K562 (cell line): ENCODE measurements at regions not wholly inside any gene's neighbourhood (a gene's known extent, or its start where the extent isn't known, plus 50 kb on each side); places are given as distances from the start of the nearest gene placed in this dataset.

ENCODE experiments used
- ATAC-seq: fragments of 200-7000 bp; cut with Tn5 transposase; 3 replicates; pipeline ENCODE4 v1.9.1; 2020; ENCODE audit warnings: moderate library complexity
- BruUV-seq: library from RNA; stranded (reverse); fragments of 400-500 nt; replicated peaks from 2 replicates; lab custom pipeline; 2021; lab: Mats Ljungman, UMichigan
- CTCF ChIA-PET: fragments of 300-600 bp; formaldehyde crosslinking; extraction: SDS; loops from one replicate; lab custom pipeline; 2021; ENCODE audit warnings: low intra/inter-chr PET ratio; lab: Yijun Ruan, JAX
- POLR2A ChIA-PET: fragments of 300-600, 350-650 bp; sonication (Branson Sonifier 250); formaldehyde crosslinking; extraction: SDS; loops from one replicate; lab custom pipeline; 2021; ENCODE audit warnings: antibody characterized with exemption, inconsistent platforms; lab: Yijun Ruan, JAX
- DNase-seq, 4 experiments: peaks; one replicate each; pipeline versions ENCODE4 v3.0.0 to v3.0.0-alpha.2; 2011 to 2018; ENCODE audit warnings: low spot score in 3 of 4, mixed read lengths in 3 of 4; ENCODE audit errors: extremely low read depth in 1 of 4
- FAIRE-seq: peaks from 2 replicates; lab custom pipeline; 2011; peaks lifted over from hg19 to GRCh38; lab: Jason Lieb, UNC
- H2AFZ ChIP-seq: 2 replicates; pipeline ENCODE4 v1.6.0; 2011; ENCODE audit warnings: low read depth, low read length, control low read depth, inconsistent platforms
- H3K27ac ChIP-seq: fragments of 200-600 bp; 3 replicates; pipeline ENCODE4 v1.8.0; 2011; ENCODE audit warnings: low read depth, mild to moderate bottlenecking, control low read depth, inconsistent platforms, low read length, moderate library complexity, mixed read lengths; ENCODE audit errors: extremely low read depth
- H3K27me3 ChIP-seq, 2 experiments: fragments of 300-600 bp in 1 of 2; 2 replicates in 1 of 2; 3 replicates in 1 of 2; pipeline versions ENCODE4 v1.6.0 to v1.8.0; 2011; ENCODE audit warnings: inconsistent platforms in 2 of 2, low read length in 2 of 2, mild to moderate bottlenecking in 1 of 2, mixed read lengths in 1 of 2, moderate library complexity in 1 of 2; ENCODE audit not compliant: control insufficient read depth in 2 of 2, insufficient read depth in 2 of 2
- H3K36me3 ChIP-seq: fragments of 300-600 bp; 3 replicates; pipeline ENCODE4 v1.8.0; 2011; ENCODE audit warnings: mild to moderate bottlenecking, low read length, inconsistent platforms; ENCODE audit not compliant: control insufficient read depth, insufficient read depth
- H3K4me1 ChIP-seq, 2 experiments: fragments of 200-600 bp in 1 of 2; replicated peaks in 1 of 2; 2 replicates in 1 of 2; 3 replicates in 1 of 2; pipeline versions ENCODE4 v1.5.1 to v1.8.0; 2011; ENCODE audit warnings: inconsistent platforms in 2 of 2, low read length in 2 of 2, mild to moderate bottlenecking in 1 of 2, mixed read lengths in 1 of 2, moderate library complexity in 1 of 2; ENCODE audit not compliant: control insufficient read depth in 2 of 2, insufficient read depth in 2 of 2
- H3K4me2 ChIP-seq: 2 replicates; pipeline ENCODE4 v1.6.1; 2011; ENCODE audit warnings: low read length, control low read depth, inconsistent platforms, mixed read lengths; ENCODE audit not compliant: insufficient read depth
- H3K4me3 ChIP-seq: fragments of 200-600 bp; sonication (generic), shearing (Covaris generic); 2 replicates; pipeline ENCODE4 v1.5.1; 2016; ENCODE audit warnings: control low read depth, inconsistent platforms
- H3K79me2 ChIP-seq: fragments of 200-600 bp; 3 replicates; pipeline ENCODE4 v1.8.0; 2011; ENCODE audit warnings: low read length, inconsistent platforms; ENCODE audit not compliant: control insufficient read depth, insufficient read depth
- H3K9ac ChIP-seq, 2 experiments: 2 replicates each; pipeline versions ENCODE4 v1.6.0 to v1.6.1; 2011; ENCODE audit warnings: low read depth in 2 of 2, low read length in 2 of 2, control low read depth in 1 of 2, inconsistent platforms in 1 of 2, mild to moderate bottlenecking in 1 of 2, mixed read lengths in 1 of 2; ENCODE audit not compliant: insufficient read depth in 1 of 2
- H3K9me1 ChIP-seq: one replicate; pipeline ENCODE4 v1.6.0; 2011; ENCODE audit warnings: inconsistent platforms, mild to moderate bottlenecking, low read length, moderate library complexity; ENCODE audit not compliant: control insufficient read depth, insufficient read depth
- H3K9me3 ChIP-seq: replicated peaks from 2 replicates; pipeline ENCODE4 v1.5.1; 2011; ENCODE audit warnings: low read depth, low read length, inconsistent platforms; ENCODE audit not compliant: control insufficient read depth, insufficient read depth
- H4K20me1 ChIP-seq: replicated peaks from 2 replicates; pipeline ENCODE4 v1.6.1; 2011; ENCODE audit warnings: low read length, inconsistent platforms, mixed read lengths; ENCODE audit not compliant: control insufficient read depth, insufficient read depth
- CGGBP1 ChIP-seq: fragments of 250-450 bp; sonication (Bioruptor Pico); IDR thresholded peaks from 2 replicates; pipeline ENCODE4 v1.9.0; 2021; ENCODE audit warnings: mild to moderate bottlenecking
- DPF2 ChIP-seq: fragments of 450-650 bp; IDR thresholded peaks from 2 replicates; pipeline ENCODE4 v1.6.1; 2016
- JUNB ChIP-seq: fragments of 450-650 bp; formaldehyde crosslinking; conservative IDR thresholded peaks from 2 replicates; pipeline ENCODE4 v1.4.0; 2020; ENCODE audit warnings: mild to moderate bottlenecking
- RBBP5 ChIP-seq: fragments of 200-600 bp; sonication (generic); IDR thresholded peaks from 2 replicates; pipeline ENCODE4 v1.6.1; 2012; ENCODE audit warnings: borderline replicate concordance, mild to moderate bottlenecking, low read length, control low read depth, inconsistent platforms; ENCODE audit not compliant: insufficient read depth, poor library complexity, severe bottlenecking
- RUNX1 ChIP-seq: sonication (generic); IDR thresholded peaks from 2 replicates; pipeline ENCODE4 v1.6.1; 2016; ENCODE audit warnings: antibody characterized with exemption, low read depth
- SREBF1 ChIP-seq: fragments of 150-350 bp; IDR thresholded peaks from 2 replicates; pipeline ENCODE4 v1.6.1; 2014; ENCODE audit warnings: antibody characterized with exemption, low read depth, low read length, borderline replicate concordance
- STAT5B ChIP-seq: fragments of 250-450 bp; sonication (Bioruptor Pico); IDR thresholded peaks from 2 replicates; pipeline ENCODE4 v1.8.0; 2021; ENCODE audit warnings: mild to moderate bottlenecking, inconsistent platforms
- TFAP4 ChIP-seq: sonication (generic); formaldehyde crosslinking; IDR thresholded peaks from 2 replicates; pipeline ENCODE4 v1.8.0; 2022; ENCODE audit warnings: missing genetic modification reagents, mild to moderate bottlenecking, moderate library complexity, borderline replicate concordance
- ZBTB7A ChIP-seq: IDR thresholded peaks from 2 replicates; pipeline ENCODE4 v1.6.1; 2011; ENCODE audit warnings: low read depth, mild to moderate bottlenecking, low read length, moderate library complexity, borderline replicate concordance; ENCODE audit not compliant: control insufficient read depth
- in situ Hi-C: fragments of 300-500 bp; cut with MboI; formaldehyde crosslinking; loops from 4 replicates; pipeline ENCODE4 v1.15.0; 2018; ENCODE audit warnings: inconsistent platforms, mixed read lengths
- intact Hi-C: fragments of 100-400 bp; cut with micrococcal nuclease; formaldehyde crosslinking; loops from 2 replicates; pipeline ENCODE4 v1.14.2; 2022

GRCh38 chr6:156485150-156485549, 292.0 kb upstream of the ARID1B start:
- H3K4me1 ChIP-seq = no peaks in the 10 kb centered on the region
- DNase-seq = no peak
- H3K27me3 ChIP-seq = no peaks in the 10 kb centered on the region
- ChIA-PET POLR2A (no interaction called here), CTCF (no interaction called here)
- no peak for ATAC-seq
- H3K27ac ChIP-seq = no peak overlapping the region
- H3K9me1 ChIP-seq = no peaks in the 10 kb centered on the region
- FAIRE-seq = no peak
- BruUV-seq = no TSS peak
- intact Hi-C loops = no loop called here
- H3K9ac ChIP-seq = no peak overlapping the region
- H3K4me2 ChIP-seq = no peak overlapping the region
- H4K20me1 ChIP-seq = no peaks in the 10 kb centered on the region
- H3K9me3 ChIP-seq = no peaks in the 10 kb centered on the region
- no peak overlapping the region for H3K4me3 ChIP-seq
- in situ Hi-C loops = no loop called here
- H3K79me2 ChIP-seq = no peaks in the 10 kb centered on the region
- H2AFZ ChIP-seq = no peak overlapping the region
- no peaks in the 10 kb centered on the region for H3K36me3 ChIP-seq
- TF ChIP-seq RUNX1 (no peak), STAT5B (CRISPR knock-in tag) (no peak), TFAP4 (CRISPR knock-in tag) (no peak), ZBTB7A (no peak), SREBF1 (no peak), DPF2 (no peak), CGGBP1 (no peak), RBBP5 (no peak), JUNB (no peak)
- TF ChIP-seq, all 486 proteins: peak for 0
